GM19099 (cell line): ENCODE measurements at regions not wholly inside any gene's neighbourhood (a gene's known extent, or its start where the extent isn't known, plus 50 kb on each side); places are given as distances from the start of the nearest gene placed in this dataset.

Source experiments
- POLR2A ChIP-seq: IDR thresholded peaks from 3 replicates; pipeline ENCODE4 v1.6.1; 2011; ENCODE audit warnings: low read depth; ENCODE audit not compliant: insufficient read length; ENCODE audit errors: extremely low read depth

GRCh38 chr13:89932902-89933301, 1414.6 kb upstream of the MIR17HG start:
- TF ChIP-seq POLR2A = no peak

GRCh38 chr13:89936256-89936655, 1411.2 kb upstream of the MIR17HG start:
- no peak for TF ChIP-seq POLR2A

DNA sequence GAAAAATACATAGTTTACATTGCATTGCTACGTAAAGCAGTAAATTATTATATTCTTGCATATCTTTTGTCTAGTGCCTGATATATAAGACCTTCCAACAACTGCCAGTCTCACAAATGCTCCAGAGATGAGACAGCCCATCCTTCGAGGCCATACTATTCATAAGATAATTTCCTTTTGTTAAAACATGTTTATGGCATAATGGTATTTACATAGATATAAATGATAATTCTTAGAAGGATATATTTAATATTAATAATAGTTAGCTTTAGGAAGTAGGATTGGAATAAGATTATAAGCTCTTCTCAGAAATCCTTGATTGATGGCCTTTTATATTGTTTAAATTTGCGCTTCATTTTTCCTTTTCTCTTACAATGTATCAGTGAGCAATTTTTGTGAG, 1410.1 kb upstream of the MIR17HG start:
- TF ChIP-seq POLR2A = no peak

GRCh38 chr13:89940383-89940782, 1407.1 kb upstream of the MIR17HG start:
- TF ChIP-seq POLR2A = no peak

DNA sequence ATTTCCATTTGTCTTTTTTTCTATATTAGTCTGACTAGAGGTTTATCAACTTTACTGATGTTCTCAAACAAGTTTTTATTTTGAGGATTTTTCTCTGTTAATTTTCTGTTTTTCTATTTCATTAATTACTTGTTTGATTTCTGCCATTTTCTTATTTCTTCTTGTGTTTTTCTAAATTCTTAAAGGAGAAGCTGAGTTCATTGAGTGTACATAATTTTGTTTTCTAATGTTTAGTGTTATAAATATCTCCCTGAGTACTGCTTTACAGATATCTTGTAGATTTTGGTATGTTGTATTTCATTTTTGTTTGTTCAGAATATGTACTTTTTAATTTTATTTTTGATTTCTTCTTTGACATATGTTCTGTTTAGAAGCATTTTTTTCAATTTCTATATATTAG, 1404.3 kb upstream of the MIR17HG start:
- no peak for TF ChIP-seq POLR2A

DNA sequence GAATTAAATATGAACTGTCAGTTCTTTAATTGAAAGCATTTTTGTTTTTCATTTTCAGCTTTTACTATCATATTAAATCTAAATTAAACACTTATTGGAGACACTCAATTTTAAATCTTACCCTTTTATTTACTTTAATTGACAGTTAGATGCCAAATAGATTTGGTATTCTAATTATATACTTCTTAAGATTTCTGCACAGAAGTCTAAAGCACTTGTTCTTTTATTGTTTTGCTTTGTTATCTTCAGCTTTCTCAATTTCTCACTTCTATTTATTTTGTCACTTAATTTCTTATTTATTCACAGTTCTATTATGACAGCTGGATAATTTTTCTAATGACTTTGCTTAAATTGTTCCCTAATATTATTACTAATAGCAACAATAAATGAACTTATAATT, 1397.3 kb upstream of the MIR17HG start:
- no peak for TF ChIP-seq POLR2A

DNA sequence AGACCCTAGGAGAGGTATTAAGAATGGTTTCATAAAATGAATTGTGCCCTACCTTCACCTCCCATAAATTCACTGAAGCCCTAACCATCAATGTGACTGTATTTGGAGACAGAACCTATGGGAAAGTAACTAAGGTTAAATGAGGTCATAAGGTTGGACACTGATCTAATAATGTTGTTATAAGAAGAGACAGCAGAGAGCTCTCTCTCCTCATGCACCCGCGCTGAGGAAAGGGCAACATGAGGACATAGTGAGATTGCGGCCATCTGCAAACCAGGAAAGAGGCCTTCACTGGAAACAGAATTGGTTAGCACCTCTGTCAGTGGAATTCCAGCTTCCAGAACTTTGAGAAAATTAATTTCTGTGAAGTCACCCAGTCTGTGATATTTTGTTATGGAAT, 1396.1 kb upstream of the MIR17HG start:
- TF ChIP-seq POLR2A = no peak

DNA sequence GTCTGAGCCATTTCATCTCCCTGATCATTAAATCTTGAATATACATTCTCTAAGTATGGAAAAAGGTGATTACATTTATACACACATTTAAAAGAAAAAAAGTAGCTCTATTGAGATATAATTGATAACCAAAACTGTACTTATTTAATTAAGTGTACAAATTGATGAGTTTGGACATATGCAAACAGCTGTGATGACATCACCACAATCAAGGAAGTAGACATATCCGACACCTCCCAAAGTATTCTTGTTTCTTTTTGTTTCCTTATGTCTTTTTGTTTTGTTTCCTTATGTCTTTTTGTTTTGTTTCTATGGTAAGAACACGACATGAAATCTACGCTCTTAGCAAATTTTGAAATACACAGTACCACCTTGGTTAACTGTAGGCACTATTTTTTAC, 1393.9 kb upstream of the MIR17HG start:
- no peak for TF ChIP-seq POLR2A

GRCh38 chr13:89955773-89956172, 1391.7 kb upstream of the MIR17HG start:
- TF ChIP-seq POLR2A = no peak

DNA sequence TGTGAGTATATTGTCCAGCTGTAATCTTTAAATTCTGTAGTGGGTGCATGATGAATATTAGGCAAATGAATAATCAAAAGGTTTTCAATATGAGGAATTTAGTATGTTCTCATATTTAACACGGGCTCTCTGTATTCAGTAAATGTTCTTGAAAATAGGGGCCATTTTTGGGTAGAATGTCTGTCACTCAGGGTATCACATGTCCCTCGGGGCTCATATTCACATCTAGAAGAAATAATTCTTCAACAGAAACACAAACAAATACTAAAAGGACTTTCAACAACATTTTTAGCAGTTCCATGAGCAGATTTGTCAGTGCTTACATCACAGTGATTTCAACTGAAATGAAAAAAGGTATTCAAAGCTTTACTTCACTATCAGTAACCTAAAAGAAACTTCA, 1388.4 kb upstream of the MIR17HG start:
- TF ChIP-seq POLR2A = no peak

- TF ChIP-seq POLR2A = no peak
Measured at GRCh38 chr13:89965252-89965651, 1382.2 kb upstream of the MIR17HG start.

DNA sequence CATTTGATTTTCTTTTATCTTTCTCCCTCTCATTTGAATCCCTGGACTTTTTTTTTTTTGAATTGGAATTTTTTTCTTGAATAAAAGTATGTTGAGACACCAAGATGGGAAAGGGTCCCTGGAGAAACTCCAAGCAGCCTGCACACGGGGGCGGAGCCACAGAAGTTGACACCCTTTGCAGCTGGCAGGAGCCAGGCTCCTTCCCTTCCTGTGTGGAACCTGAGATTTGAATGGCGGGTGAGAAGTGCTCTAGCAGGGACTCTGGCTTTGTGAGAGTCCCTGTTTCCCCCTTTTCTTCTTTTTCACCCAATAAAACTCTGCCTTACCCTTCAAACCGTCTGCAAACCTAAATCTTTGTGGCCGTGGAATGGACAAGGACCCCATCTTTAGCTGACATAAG, 1381.0 kb upstream of the MIR17HG start:
- TF ChIP-seq POLR2A = no peak

GRCh38 chr13:89967701-89968100, 1379.8 kb upstream of the MIR17HG start:
- TF ChIP-seq POLR2A = no peak

DNA sequence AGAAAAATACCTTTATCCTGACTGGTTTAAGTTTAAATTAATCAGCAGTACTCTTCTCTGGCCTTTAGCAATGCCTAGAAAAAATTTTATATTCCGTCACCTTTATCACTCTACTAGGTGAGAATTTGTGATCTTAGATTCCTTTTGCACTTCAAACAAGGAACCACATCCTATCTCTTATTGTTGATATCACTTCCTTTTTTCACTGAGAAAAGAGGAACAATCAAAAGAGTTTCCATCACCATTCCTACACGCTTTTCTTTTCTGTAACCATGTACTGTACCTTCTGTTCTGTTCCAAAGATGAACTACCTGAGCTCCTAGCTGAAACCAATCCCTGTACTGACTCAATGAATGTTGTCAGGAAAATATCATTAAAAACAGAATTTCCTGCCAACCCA, 1379.0 kb upstream of the MIR17HG start:
- no peak for TF ChIP-seq POLR2A

- no peak for TF ChIP-seq POLR2A
Measured at GRCh38 chr13:89970353-89970709, 1377.2 kb upstream of the MIR17HG start.

DNA sequence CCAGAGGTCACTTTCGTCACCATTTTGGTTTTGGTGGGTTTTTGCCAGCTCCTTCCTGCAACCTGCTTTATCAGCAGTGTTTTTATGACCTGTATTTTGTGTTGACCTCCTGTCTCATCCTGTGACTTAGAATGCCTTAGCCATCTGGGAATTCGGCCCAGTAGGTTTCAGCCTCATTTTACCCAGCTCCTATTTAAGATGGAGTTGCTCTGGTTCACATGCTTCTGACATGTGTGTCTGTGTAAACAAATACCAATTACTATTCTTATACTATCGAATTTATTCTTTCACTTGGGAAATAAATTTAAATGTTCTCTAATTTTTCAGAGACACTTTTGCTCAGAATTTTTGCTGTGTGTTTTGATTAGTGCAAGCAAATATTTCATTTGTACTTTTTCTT, 1370.3 kb upstream of the MIR17HG start:
- no peak for TF ChIP-seq POLR2A

DNA sequence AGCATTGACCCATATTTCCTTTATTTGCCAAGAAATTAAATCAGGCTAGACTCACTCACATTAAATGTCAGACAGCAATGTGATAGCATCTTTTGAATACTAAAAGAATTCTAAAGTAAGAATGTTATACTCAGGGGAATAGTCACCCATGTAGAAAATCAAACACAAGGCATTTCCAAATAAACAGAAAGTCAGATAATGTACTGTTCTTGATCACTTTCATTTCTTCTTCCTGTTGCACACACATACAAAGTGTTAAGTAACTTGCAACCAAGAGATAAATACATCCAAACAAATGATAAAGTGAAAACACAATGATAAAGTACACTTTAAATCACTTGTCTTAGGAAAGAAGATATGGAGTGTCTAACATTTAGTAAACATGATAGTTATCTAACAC, 1366.6 kb upstream of the MIR17HG start:
- TF ChIP-seq POLR2A = no peak
